ENCODE measurements at regions not wholly inside any gene's neighbourhood (a gene's known extent, or its start where the extent isn't known, plus 50 kb on each side); places are given as distances from the start of the nearest gene placed in this dataset.

- Histone ChIP-seq H3K27ac (no peak overlapping the region), H3K4me3 (no peak overlapping the region), H3K4me1 (ENCODE audit: control insufficient read depth in 1 of 2, low read depth in 2 of 2) (no peaks in the 10 kb centered on the region), H3K9me3 (no peaks in the 10 kb centered on the region), H3K36me3 (no peaks in the 10 kb centered on the region), H3K27me3 (replicated peaks; ENCODE audit: insufficient read depth) (no peaks in the 10 kb centered on the region)
- no peak for DNase-seq (ENCODE audit: low spot score)
- no peak for ATAC-seq (ENCODE audit: insufficient number of reproducible peaks, low FRiP score, low read depth)
- no peak for TF ChIP-seq CTCF (IDR thresholded peaks at IDR 0.05)
Measured at GRCh38 chr9:19577411-19577810, 168.6 kb downstream of the ACER2 start.

GRCh38 chr9:19568946-19569345 is 160.1 kb downstream of the ACER2 start:
- no peaks in the 10 kb centered on the region for H3K4me1 ChIP-seq (ENCODE audit: control insufficient read depth in 1 of 2, low read depth in 2 of 2)
- DNase-seq (ENCODE audit: low spot score) (no peak), ATAC-seq (ENCODE audit: insufficient number of reproducible peaks, low FRiP score, low read depth) (no peak)
- H3K4me3 ChIP-seq = no peak overlapping the region
- no peaks in the 10 kb centered on the region for H3K9me3 ChIP-seq
- no peak for TF ChIP-seq CTCF (IDR thresholded peaks at IDR 0.05)
- H3K27me3 ChIP-seq (replicated peaks; ENCODE audit: insufficient read depth) = no peaks in the 10 kb centered on the region
- no peak overlapping the region for H3K27ac ChIP-seq
- H3K36me3 ChIP-seq = no peaks in the 10 kb centered on the region

GRCh38 chr9:19564396-19565061 is 155.7 kb downstream of the ACER2 start:
- no peak overlapping the region for H3K4me3 ChIP-seq
- no peaks in the 10 kb centered on the region for H3K27me3 ChIP-seq (replicated peaks; ENCODE audit: insufficient read depth)
- no peaks in the 10 kb centered on the region for H3K4me1 ChIP-seq (ENCODE audit: control insufficient read depth in 1 of 2, low read depth in 2 of 2)
- DNase-seq (ENCODE audit: low spot score) (no peak), ATAC-seq (ENCODE audit: insufficient number of reproducible peaks, low FRiP score, low read depth) (no peak)
- H3K36me3 ChIP-seq = no peaks in the 10 kb centered on the region
- no peak for TF ChIP-seq CTCF (IDR thresholded peaks at IDR 0.05)
- H3K9me3 ChIP-seq = no peaks in the 10 kb centered on the region
- H3K27ac ChIP-seq = no peak overlapping the region

GRCh38 chr9:19555214-19555613 is 146.4 kb downstream of the ACER2 start:
- no peak for TF ChIP-seq CTCF (IDR thresholded peaks at IDR 0.05)
- Histone ChIP-seq H3K36me3 (no peaks in the 10 kb centered on the region), H3K4me3 (no peak overlapping the region), H3K27me3 (replicated peaks; ENCODE audit: insufficient read depth) (no peaks in the 10 kb centered on the region), H3K27ac (no peak overlapping the region), H3K9me3 (no peaks in the 10 kb centered on the region), H3K4me1 (ENCODE audit: control insufficient read depth in 1 of 2, low read depth in 2 of 2) (no peaks in the 10 kb centered on the region)
- no peak for ATAC-seq (ENCODE audit: insufficient number of reproducible peaks, low FRiP score, low read depth)
- DNase-seq (ENCODE audit: low spot score) = no peak

GRCh38 chr9:19554529-19554928 is 145.7 kb downstream of the ACER2 start:
- Histone ChIP-seq H3K9me3 (no peaks in the 10 kb centered on the region), H3K4me1 (ENCODE audit: control insufficient read depth in 1 of 2, low read depth in 2 of 2) (no peaks in the 10 kb centered on the region), H3K36me3 (no peaks in the 10 kb centered on the region), H3K4me3 (no peak overlapping the region), H3K27ac (no peak overlapping the region), H3K27me3 (replicated peaks; ENCODE audit: insufficient read depth) (no peaks in the 10 kb centered on the region)
- ATAC-seq (ENCODE audit: insufficient number of reproducible peaks, low FRiP score, low read depth) = no peak
- no peak for DNase-seq (ENCODE audit: low spot score)
- TF ChIP-seq CTCF (IDR thresholded peaks at IDR 0.05) = no peak
